Astrocyte of the cerebellum (primary cell): ENCODE measurements at regions not wholly inside any gene's neighbourhood (a gene's known extent, or its start where the extent isn't known, plus 50 kb on each side); places are given as distances from the start of the nearest gene placed in this dataset.

Experiments used
- DNase-seq: peaks from one replicate; pipeline ENCODE4 v3.0.0-alpha.2; 2011; ENCODE audit warnings: low read depth
- H3K4me3 ChIP-seq: 2 replicates; pipeline ENCODE4 v1.5.1; 2011; ENCODE audit warnings: mild to moderate bottlenecking, low read depth, low read length, moderate library complexity
- in situ Hi-C: cut with HindIII; loops from 2 replicates; pipeline ENCODE4 v1.10.0; 2017; ENCODE audit warnings: low sequenced_read_pairs
- TF ChIP-seq, protein P1 (sequence below): IDR thresholded peaks from 2 replicates; pipeline ENCODE4 v1.5.1; 2012; ENCODE audit warnings: low read length, low read depth, moderate library complexity, mild to moderate bottlenecking; ENCODE audit errors: missing control alignments

DNA sequence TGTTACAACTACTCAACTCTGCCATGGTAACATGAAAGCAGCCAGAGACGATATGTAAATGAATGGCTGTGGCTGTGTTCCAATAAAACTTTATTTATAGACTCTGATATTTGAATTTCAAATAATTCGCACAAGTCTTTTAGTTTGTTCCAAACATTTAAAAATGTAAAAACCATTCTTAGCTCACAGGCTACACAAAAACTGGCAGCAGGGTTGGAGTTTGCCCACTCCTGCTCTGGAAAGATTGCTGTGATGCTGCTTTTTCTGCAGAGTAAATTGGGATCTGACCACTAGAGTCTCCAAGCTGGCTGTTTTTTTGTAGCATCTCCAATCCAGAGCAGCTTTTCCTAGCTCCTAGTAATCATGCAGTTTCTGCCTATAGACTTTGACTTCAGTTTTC is 157.5 kb downstream of the CHRM3 start:
- no peak overlapping the region for H3K4me3 ChIP-seq
- TF ChIP-seq, protein P1, sequence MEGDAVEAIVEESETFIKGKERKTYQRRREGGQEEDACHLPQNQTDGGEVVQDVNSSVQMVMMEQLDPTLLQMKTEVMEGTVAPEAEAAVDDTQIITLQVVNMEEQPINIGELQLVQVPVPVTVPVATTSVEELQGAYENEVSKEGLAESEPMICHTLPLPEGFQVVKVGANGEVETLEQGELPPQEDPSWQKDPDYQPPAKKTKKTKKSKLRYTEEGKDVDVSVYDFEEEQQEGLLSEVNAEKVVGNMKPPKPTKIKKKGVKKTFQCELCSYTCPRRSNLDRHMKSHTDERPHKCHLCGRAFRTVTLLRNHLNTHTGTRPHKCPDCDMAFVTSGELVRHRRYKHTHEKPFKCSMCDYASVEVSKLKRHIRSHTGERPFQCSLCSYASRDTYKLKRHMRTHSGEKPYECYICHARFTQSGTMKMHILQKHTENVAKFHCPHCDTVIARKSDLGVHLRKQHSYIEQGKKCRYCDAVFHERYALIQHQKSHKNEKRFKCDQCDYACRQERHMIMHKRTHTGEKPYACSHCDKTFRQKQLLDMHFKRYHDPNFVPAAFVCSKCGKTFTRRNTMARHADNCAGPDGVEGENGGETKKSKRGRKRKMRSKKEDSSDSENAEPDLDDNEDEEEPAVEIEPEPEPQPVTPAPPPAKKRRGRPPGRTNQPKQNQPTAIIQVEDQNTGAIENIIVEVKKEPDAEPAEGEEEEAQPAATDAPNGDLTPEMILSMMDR: no peak
- in situ Hi-C loops: no loop called here

DNA sequence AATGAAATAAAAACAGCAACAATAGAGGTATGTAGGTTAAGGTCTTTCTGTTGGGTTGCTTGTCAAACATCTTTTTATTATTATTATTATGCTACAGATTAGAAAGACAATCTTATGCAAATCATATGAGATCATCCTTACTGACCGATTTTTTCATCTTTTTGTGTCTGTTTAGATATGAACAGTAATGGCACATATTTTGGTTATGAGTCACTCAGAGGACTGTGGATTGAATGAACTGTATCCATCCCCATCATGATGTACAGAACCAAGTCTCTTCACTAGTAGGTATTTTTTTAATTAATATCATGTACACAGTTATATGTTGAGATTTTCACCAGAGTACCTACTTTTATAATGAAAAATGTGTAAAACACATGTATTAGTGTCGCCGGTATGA is 159.1 kb downstream of the CHRM3 start:
- in situ Hi-C loops: no loop called here
- no peak for DNase-seq
- TF ChIP-seq, protein P1: no peak
- H3K4me3 ChIP-seq: no peak overlapping the region

More for the DNA sequence above, 157.5 kb downstream of the CHRM3 start:
- DNase-seq: no peak

DNA sequence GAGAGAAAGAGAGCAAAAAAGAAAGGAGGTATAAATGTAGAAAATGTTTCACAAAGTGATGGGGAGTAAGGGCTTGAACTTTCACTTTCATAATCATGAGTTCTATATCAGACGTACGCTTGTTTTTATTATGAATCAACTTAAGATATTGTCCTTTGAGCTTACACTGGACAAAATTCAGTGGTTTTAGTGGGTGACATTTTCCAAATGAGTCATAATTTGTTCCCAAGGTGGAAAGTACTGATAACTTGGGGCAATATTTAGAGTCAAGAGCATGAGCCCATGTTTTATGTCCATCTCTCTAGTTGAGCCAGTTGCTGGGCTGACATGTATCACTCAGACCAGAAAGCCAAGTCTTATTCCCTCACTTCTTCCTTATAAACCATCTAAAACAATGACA is 161.6 kb downstream of the CHRM3 start:
- TF ChIP-seq, protein P1: no peak
- DNase-seq: no peak
- no peak overlapping the region for H3K4me3 ChIP-seq
- in situ Hi-C loops: no loop called here

DNA sequence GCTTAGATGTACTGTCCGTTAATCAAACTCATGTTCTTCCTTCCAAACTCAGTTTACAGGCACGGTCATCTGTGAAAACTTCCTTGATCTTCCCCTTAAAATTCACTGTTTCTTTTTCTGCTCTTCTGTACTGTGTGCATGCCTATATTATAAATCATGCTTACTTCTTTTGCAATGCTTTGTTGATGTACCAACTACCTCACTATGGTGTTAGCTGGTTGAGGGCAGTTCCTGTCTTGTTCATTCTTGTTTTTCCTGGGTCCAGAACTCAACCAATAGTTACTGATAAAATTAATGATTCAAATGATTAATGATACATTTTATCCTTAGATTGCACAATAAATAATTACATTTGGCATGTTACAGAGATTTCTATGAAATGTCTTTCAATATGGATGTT is 163.8 kb downstream of the CHRM3 start:
- TF ChIP-seq, protein P1: no peak
- H3K4me3 ChIP-seq: no peak overlapping the region
- in situ Hi-C loops: no loop called here
- DNase-seq: no peak

DNA sequence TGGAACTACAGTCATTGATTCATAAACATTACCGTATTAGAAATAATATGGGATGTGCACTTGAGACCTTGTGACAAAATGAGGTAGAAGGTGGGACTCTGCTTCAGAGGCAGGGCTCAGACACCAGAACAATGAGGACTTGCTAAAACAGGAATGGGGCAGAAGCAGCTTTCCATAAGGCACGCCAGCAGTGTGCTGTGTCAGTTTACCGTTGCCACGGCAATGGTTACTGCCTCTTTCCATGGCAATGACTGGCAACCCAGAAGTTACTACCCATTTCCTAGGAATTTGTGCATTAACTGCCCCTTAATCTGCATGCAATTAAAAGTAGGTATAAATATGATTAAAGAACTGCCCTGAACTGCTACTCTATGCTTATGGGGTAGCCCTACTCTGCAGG is 169.0 kb downstream of the CHRM3 start:
- H3K4me3 ChIP-seq: no peak overlapping the region
- no peak for DNase-seq
- in situ Hi-C loops: no loop called here
- TF ChIP-seq, protein P1: no peak

DNA sequence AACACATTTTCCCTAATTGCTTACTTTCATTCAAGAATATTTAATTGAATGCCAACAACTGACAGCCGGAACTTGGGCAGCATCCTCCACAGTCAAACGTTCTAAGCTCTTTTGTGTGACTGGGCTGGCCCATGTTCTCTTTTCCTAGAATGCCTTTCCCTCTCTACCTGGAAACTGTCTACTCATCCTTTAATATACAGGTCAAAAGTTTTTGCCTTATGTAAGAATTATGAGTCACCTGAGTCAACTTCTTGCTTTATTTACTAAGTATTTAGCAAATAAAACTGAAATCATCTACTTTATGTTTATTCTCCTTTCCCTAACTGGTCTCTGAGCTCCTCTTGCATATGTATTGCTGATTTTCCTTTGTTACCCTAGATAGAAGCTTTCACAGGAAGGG is 172.2 kb downstream of the CHRM3 start:
- no peak for DNase-seq
- in situ Hi-C loops: no loop called here
- TF ChIP-seq, protein P1: no peak
- no peak overlapping the region for H3K4me3 ChIP-seq

DNA sequence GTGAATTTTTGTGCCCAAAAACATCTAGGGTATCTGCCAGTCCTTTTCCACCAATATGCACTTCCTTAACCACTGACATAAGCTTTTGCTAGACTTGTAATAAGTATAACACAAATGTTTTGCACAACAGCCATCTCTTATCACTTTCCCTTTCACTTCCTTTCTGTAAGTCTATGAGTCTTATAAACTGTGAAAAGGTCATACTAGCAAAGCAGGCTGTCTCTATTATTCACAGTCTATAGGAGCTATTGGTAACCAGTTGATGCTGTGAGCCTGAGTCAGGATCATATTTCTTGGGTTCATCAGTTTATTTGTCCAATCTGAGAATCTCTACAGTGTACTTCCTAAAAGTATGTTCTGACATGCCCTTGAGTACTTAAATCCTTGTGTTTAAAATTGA is 172.6 kb downstream of the CHRM3 start:
- in situ Hi-C loops: no loop called here
- TF ChIP-seq, protein P1: no peak
- no peak overlapping the region for H3K4me3 ChIP-seq
- no peak for DNase-seq
